ENCODE measurements at regions not wholly inside any gene's neighbourhood (a gene's known extent, or its start where the extent isn't known, plus 50 kb on each side); places are given as distances from the start of the nearest gene placed in this dataset.

GRCh38 chr16:17951378-17951777 lies 385.2 kb downstream of the NPIPA8 start:
- intact Hi-C loops (cut with DNase I; ENCODE audit: low total_unique reads), result no loop called here
- no peaks in the 10 kb centered on the region for H3K4me1 ChIP-seq
- no peak overlapping the region for H3K4me3 ChIP-seq
- no peak for TF ChIP-seq CTCF (IDR thresholded peaks at IDR 0.05)
- TF ChIP-seq POLR2A (IDR thresholded peaks at IDR 0.05), result no peak
- DNase-seq, result no peak
- no peaks in the 10 kb centered on the region for H3K36me3 ChIP-seq (ENCODE audit: low read depth, missing control alignments)
- no peaks in the 10 kb centered on the region for H3K9me3 ChIP-seq
- 46 to 50% methylated on average over 4 of the region's 4 CpGs for WGBS, 2 donors
- no peak overlapping the region for H3K27ac ChIP-seq
- H3K27me3 ChIP-seq, result no peaks in the 10 kb centered on the region

GRCh38 chr16:17949982-17950250 lies 386.6 kb downstream of the NPIPA8 start:
- Histone ChIP-seq H3K27me3 (no peaks in the 10 kb centered on the region), H3K27ac (no peak overlapping the region), H3K9me3 (no peaks in the 10 kb centered on the region), H3K36me3 (ENCODE audit: low read depth, missing control alignments) (no peaks in the 10 kb centered on the region), H3K4me1 (no peaks in the 10 kb centered on the region), H3K4me3 (no peak overlapping the region)
- 36 to 40% methylated on average over 4 of the region's 4 CpGs for WGBS, 2 donors
- TF ChIP-seq POLR2A (IDR thresholded peaks at IDR 0.05) (no peak), CTCF (IDR thresholded peaks at IDR 0.05) (no peak)
- no peak for DNase-seq
- intact Hi-C loops (cut with DNase I; ENCODE audit: low total_unique reads), result no loop called here

GRCh38 chr16:17949141-17949981 lies 387.2 kb downstream of the NPIPA8 start:
- intact Hi-C loops (cut with DNase I; ENCODE audit: low total_unique reads), result no loop called here
- no peaks in the 10 kb centered on the region for H3K27me3 ChIP-seq
- no peak for TF ChIP-seq CTCF (IDR thresholded peaks at IDR 0.05)
- TF ChIP-seq POLR2A (IDR thresholded peaks at IDR 0.05), result no peak
- no peak overlapping the region for H3K4me3 ChIP-seq
- DNase-seq, result no peak
- H3K9me3 ChIP-seq, result no peaks in the 10 kb centered on the region
- H3K27ac ChIP-seq, result no peak overlapping the region
- 23 to 44% methylated on average over 8 to 10 of the region's 10 CpGs for WGBS, 2 donors
- H3K36me3 ChIP-seq (ENCODE audit: low read depth, missing control alignments), result no peaks in the 10 kb centered on the region
- H3K4me1 ChIP-seq, result no peaks in the 10 kb centered on the region

- no peaks in the 10 kb centered on the region for H3K9me3 ChIP-seq
- H3K36me3 ChIP-seq (ENCODE audit: low read depth, missing control alignments), result no peaks in the 10 kb centered on the region
- no peak for TF ChIP-seq POLR2A (IDR thresholded peaks at IDR 0.05)
- TF ChIP-seq CTCF (IDR thresholded peaks at IDR 0.05), result no peak
- 94 to 95% methylated on average over 3 of the region's 3 CpGs for WGBS, 2 donors
- H3K4me3 ChIP-seq, result no peak overlapping the region
- H3K27ac ChIP-seq, result no peak overlapping the region
- H3K4me1 ChIP-seq, result no peaks in the 10 kb centered on the region
- intact Hi-C loops (cut with DNase I; ENCODE audit: low total_unique reads), result no loop called here
- no peak for DNase-seq
- no peaks in the 10 kb centered on the region for H3K27me3 ChIP-seq
These were observed 388.9 kb downstream of the NPIPA8 start for GRCh38 chr16:17947637-17948036.

- Histone ChIP-seq H3K4me1 (no peaks in the 10 kb centered on the region), H3K36me3 (ENCODE audit: low read depth, missing control alignments) (no peaks in the 10 kb centered on the region), H3K9me3 (no peaks in the 10 kb centered on the region), H3K27ac (no peak overlapping the region), H3K27me3 (no peaks in the 10 kb centered on the region), H3K4me3 (no peak overlapping the region)
- intact Hi-C loops (cut with DNase I; ENCODE audit: low total_unique reads), result no loop called here
- WGBS, 2 donors, result 93 to 94% methylated on average over 1 of the region's 1 CpG
- no peak for DNase-seq
- TF ChIP-seq CTCF (IDR thresholded peaks at IDR 0.05) (no peak), POLR2A (IDR thresholded peaks at IDR 0.05) (no peak)
These were observed 389.4 kb downstream of the NPIPA8 start for GRCh38 chr16:17947165-17947564.
